SK-N-SH treated with all-trans-retinoic acid at 6 μM for 48 hours (cell line): ENCODE measurements at regions not wholly inside any gene's neighbourhood (a gene's known extent, or its start where the extent isn't known, plus 50 kb on each side); places are given as distances from the start of the nearest gene placed in this dataset.
"Not testable (repeated sequence)": the region's sequence is repeated elsewhere in the genome, so short reads cannot be mapped to it uniquely, and the experiment has no call there.

Source experiments
- PATZ1 ChIP-seq: fragments of 250-450 bp; sonication (Bioruptor Pico); IDR thresholded peaks from 2 replicates; pipeline ENCODE4 v1.8.0; 2020; ENCODE audit warnings: mild to moderate bottlenecking, moderate library complexity, borderline replicate concordance
- ZFP30 ChIP-seq: fragments of 450-650 bp; formaldehyde crosslinking; IDR thresholded peaks from 2 replicates; pipeline ENCODE4 v1.5.0; 2022; ENCODE audit warnings: mild to moderate bottlenecking, moderate library complexity
- ZNF8 ChIP-seq: fragments of 450-650 bp; formaldehyde crosslinking; IDR thresholded peaks from 2 replicates; pipeline ENCODE4 v1.5.0; 2020; ENCODE audit warnings: mild to moderate bottlenecking, moderate library complexity

- TF ChIP-seq ZFP30; ZNF8; PATZ1 (CRISPR knock-in tag): not testable (repeated sequence)
These were observed 578.5 kb downstream of the KCNJ18 start for GRCh38 chr17:22270809-22271208.
